ENCODE measurements at regions not wholly inside any gene's neighbourhood (a gene's known extent, or its start where the extent isn't known, plus 50 kb on each side); places are given as distances from the start of the nearest gene placed in this dataset.

DNA sequence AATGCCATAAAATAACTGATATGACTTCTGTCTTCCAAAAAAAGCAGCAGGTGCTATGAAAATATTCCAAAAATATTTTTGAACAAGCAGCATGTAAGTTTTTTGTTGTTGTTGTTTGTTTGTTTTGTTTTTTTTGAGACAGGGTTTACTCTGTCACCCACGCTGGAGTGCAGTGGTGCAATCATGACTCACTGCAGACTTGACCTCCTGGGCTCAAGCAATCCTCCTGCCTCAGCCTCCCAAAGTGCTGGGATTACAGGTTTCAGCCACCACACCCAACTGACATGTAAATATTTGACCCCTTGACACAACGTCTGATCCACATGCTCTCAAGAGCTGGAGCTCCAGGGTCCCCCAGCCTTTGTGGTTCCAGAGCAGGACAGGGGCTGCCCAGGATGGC is 98.4 kb downstream of the LITAF start:
- TF ChIP-seq EZH2 (IDR thresholded peaks at IDR 0.05; ENCODE audit: insufficient read depth, poor library complexity, severe bottlenecking): no peak
- TF ChIP-seq EZH2phosphoT487 (IDR thresholded peaks at IDR 0.05; ENCODE audit: insufficient read depth, low read depth): no peak
- Histone ChIP-seq H3K9me3 (ENCODE audit: low read depth) (no peaks in the 10 kb centered on the region), H3K9ac (no peak overlapping the region), H3K4me3 (no peak overlapping the region), H3K27me3 (replicated peaks; ENCODE audit: insufficient read depth) (no peaks in the 10 kb centered on the region), H3K4me1 (ENCODE audit: insufficient read depth) (no peaks in the 10 kb centered on the region), H4K20me1 (ENCODE audit: insufficient read depth) (no peaks in the 10 kb centered on the region), H2AFZ (no peak overlapping the region), H3K79me2 (ENCODE audit: insufficient read depth) (no peaks in the 10 kb centered on the region), H3F3A (ENCODE audit: insufficient read depth) (no peaks in the 10 kb centered on the region), H3K36me3 (ENCODE audit: low read depth) (no peaks in the 10 kb centered on the region), H3K9me2 (ENCODE audit: insufficient read depth) (no peaks in the 10 kb centered on the region), H3K4me2 (ENCODE audit: unreplicated experiment) (no peak overlapping the region), H3K27ac (no peak overlapping the region)
- no peak for DNase-seq
- 44 to 52% methylated on average over 2 of the region's 2 CpGs for WGBS, 2 experiments (ENCODE audit: low coverage in 1 of 2, low lambda C conversion rate in 2 of 2, missing lambda C conversion rate in 2 of 2)
- in situ Hi-C loops (cut with MboI): no loop called here

DNA sequence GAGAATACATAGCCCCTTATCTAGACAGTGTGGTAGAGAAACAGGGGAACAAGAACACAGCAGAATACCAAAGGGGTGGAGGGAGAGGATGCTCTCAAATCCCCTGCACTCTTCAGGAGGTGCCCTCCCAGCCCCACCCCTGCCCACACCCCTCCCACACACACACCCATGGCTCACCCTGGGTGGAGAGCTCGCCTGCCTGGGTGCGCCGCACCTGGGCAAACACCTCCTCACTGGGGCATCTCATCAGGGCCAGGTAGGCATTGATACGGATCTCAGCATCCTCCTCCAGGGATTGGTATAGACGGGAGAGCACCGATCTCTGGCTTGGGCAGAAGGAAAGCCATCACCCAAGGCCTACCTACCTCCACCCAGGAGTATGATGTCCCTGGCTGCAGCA is 95.2 kb downstream of the LITAF start:
- Histone ChIP-seq H3K27ac (no peak overlapping the region), H3K4me1 (ENCODE audit: insufficient read depth) (peaks cover under 1% of the 10 kb centered on the region; the same call in 1 of the 2 replicates), H4K20me1 (ENCODE audit: insufficient read depth) (no peaks in the 10 kb centered on the region), H3K36me3 (ENCODE audit: low read depth) (no peaks in the 10 kb centered on the region), H3K4me2 (ENCODE audit: unreplicated experiment) (no peak overlapping the region), H3K79me2 (ENCODE audit: insufficient read depth) (no peaks in the 10 kb centered on the region), H3K9me3 (ENCODE audit: low read depth) (no peaks in the 10 kb centered on the region), H3F3A (ENCODE audit: insufficient read depth) (peaks cover 11% of the 10 kb centered on the region), H2AFZ (no peak overlapping the region), H3K4me3 (no peak overlapping the region), H3K9ac (no peak overlapping the region), H3K9me2 (ENCODE audit: insufficient read depth) (no peaks in the 10 kb centered on the region), H3K27me3 (replicated peaks; ENCODE audit: insufficient read depth) (no peaks in the 10 kb centered on the region)
- WGBS, 2 experiments (ENCODE audit: low coverage in 1 of 2, low lambda C conversion rate in 2 of 2, missing lambda C conversion rate in 2 of 2): 79 to 97% methylated on average over 4 to 6 of the region's 6 CpGs
- TF ChIP-seq EZH2phosphoT487 (IDR thresholded peaks at IDR 0.05; ENCODE audit: insufficient read depth, low read depth) (no peak), EZH2 (IDR thresholded peaks at IDR 0.05; ENCODE audit: insufficient read depth, poor library complexity, severe bottlenecking) (no peak)
- DNase-seq: no peak
- in situ Hi-C loops (cut with MboI): no loop called here

DNA sequence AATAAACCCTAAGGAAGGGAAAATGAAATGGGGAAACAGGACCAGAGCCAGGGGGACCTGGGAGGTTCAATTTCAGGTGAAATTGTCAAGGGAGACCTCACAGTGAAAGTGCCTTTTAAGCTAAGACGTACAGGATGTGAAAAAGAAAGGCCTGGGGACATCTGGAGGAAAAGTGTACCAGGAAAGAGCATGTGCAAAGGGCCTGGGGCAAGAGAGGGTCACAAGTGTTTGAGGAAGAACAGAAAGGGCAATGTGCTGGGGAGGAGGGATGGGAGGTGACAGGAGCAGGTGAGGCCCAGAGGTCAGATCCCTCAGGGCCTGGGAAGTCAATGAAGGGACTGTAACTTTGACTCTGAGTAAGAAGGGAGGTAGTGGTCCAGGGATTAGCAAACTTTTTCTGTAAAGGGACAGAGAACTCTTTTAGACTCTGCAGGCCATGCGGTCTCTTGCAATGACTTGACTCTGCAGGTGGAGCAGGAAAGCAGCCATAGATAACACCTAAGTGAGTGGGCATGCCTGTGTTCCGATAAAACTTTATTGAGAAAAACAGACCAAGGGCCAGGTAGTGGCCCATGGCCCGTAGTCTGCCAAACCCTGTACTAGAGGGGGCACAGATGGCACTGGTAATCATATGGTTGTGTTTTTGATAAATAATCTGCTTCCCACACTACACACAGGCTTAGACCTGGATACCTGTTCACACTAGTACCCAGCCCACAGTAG is 93.8 kb downstream of the LITAF start:
- TF ChIP-seq EZH2 (IDR thresholded peaks at IDR 0.05; ENCODE audit: insufficient read depth, poor library complexity, severe bottlenecking) (no peak), EZH2phosphoT487 (IDR thresholded peaks at IDR 0.05; ENCODE audit: insufficient read depth, low read depth) (no peak)
- no peaks in the 10 kb centered on the region for H3K27me3 ChIP-seq (replicated peaks; ENCODE audit: insufficient read depth)
- no peak for DNase-seq
- no peaks in the 10 kb centered on the region for H3K9me3 ChIP-seq (ENCODE audit: low read depth)
- H3K9me2 ChIP-seq (ENCODE audit: insufficient read depth): no peaks in the 10 kb centered on the region
- no peak overlapping the region for H2AFZ ChIP-seq
- no peaks in the 10 kb centered on the region for H3K36me3 ChIP-seq (ENCODE audit: low read depth)
- H3K4me1 ChIP-seq (ENCODE audit: insufficient read depth): peaks cover 15% of the 10 kb centered on the region
- no peaks in the 10 kb centered on the region for H3K79me2 ChIP-seq (ENCODE audit: insufficient read depth)
- peaks cover 22% of the 10 kb centered on the region for H3F3A ChIP-seq (ENCODE audit: insufficient read depth)
- H3K27ac ChIP-seq: no peak overlapping the region
- H4K20me1 ChIP-seq (ENCODE audit: insufficient read depth): no peaks in the 10 kb centered on the region
- no peak overlapping the region for H3K4me2 ChIP-seq (ENCODE audit: unreplicated experiment)
- no peak overlapping the region for H3K4me3 ChIP-seq
- no peak overlapping the region for H3K9ac ChIP-seq
- in situ Hi-C loops (cut with MboI): no loop called here
- 96 to 99% methylated on average over 4 of the region's 4 CpGs for WGBS, 2 experiments (ENCODE audit: low coverage in 1 of 2, low lambda C conversion rate in 2 of 2, missing lambda C conversion rate in 2 of 2)

DNA sequence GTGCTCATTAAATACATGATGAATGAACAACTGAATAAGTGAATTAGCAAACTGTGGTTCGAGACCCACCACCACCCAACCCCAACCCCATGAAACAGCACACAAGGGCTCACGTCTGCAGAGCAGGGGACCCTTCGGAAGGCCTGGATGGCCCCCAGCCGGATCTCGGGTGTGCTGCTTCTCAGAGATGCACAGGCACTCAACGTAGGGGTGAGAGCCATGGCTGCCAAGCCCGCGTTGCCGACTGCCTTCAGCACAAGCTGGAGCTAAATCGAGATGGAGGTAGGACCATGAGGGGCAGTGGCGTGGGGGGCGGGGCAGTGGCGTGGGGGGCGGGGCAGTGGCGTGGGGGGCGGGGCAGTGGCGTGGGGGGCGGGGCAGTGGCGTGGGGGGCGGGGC is 93.2 kb downstream of the LITAF start:
- Histone ChIP-seq H3K4me3 (no peak overlapping the region), H3K79me2 (ENCODE audit: insufficient read depth) (no peaks in the 10 kb centered on the region), H3K4me2 (ENCODE audit: unreplicated experiment) (no peak overlapping the region), H3K4me1 (ENCODE audit: insufficient read depth) (peaks cover 17% of the 10 kb centered on the region), H3F3A (ENCODE audit: insufficient read depth) (peaks cover 24% of the 10 kb centered on the region), H2AFZ (no peak overlapping the region), H3K27ac (no peak overlapping the region), H3K9me2 (ENCODE audit: insufficient read depth) (no peaks in the 10 kb centered on the region), H4K20me1 (ENCODE audit: insufficient read depth) (no peaks in the 10 kb centered on the region), H3K36me3 (ENCODE audit: low read depth) (no peaks in the 10 kb centered on the region), H3K27me3 (replicated peaks; ENCODE audit: insufficient read depth) (no peaks in the 10 kb centered on the region), H3K9ac (no peak overlapping the region), H3K9me3 (ENCODE audit: low read depth) (no peaks in the 10 kb centered on the region)
- TF ChIP-seq EZH2phosphoT487 (IDR thresholded peaks at IDR 0.05; ENCODE audit: insufficient read depth, low read depth) (no peak), EZH2 (IDR thresholded peaks at IDR 0.05; ENCODE audit: insufficient read depth, poor library complexity, severe bottlenecking) (no peak)
- 82 to 84% methylated on average over 12 to 17 of the region's 20 CpGs for WGBS, 2 experiments (ENCODE audit: low coverage in 1 of 2, low lambda C conversion rate in 2 of 2, missing lambda C conversion rate in 2 of 2)
- in situ Hi-C loops (cut with MboI): no loop called here
- DNase-seq: no peak
